Retinal pigment epithelial cell (primary cell): ENCODE measurements at regions not wholly inside any gene's neighbourhood (a gene's known extent, or its start where the extent isn't known, plus 50 kb on each side); places are given as distances from the start of the nearest gene placed in this dataset.
"Not testable (repeated sequence)": the region's sequence is repeated elsewhere in the genome, so short reads cannot be mapped to it uniquely, and the experiment has no call there.

Source experiments
- DNase-seq: peaks from one replicate; pipeline ENCODE4 v3.0.0-alpha.2; 2010; ENCODE audit warnings: low read depth
- H3K4me3 ChIP-seq: 2 replicates; pipeline ENCODE4 v1.5.1; 2011; ENCODE audit warnings: mild to moderate bottlenecking, low read length, control low read depth, moderate library complexity
- CTCF ChIP-seq: conservative IDR thresholded peaks from 2 replicates; pipeline ENCODE4 v1.5.1; 2011; ENCODE audit warnings: low read depth, low read length, control low read depth, inconsistent platforms

- not testable (repeated sequence) for H3K4me3 ChIP-seq, DNase-seq
- peak; percentile 12 for TF ChIP-seq CTCF
Observed at GRCh38 chr4:129292194-129292593, 196.2 kb downstream of the C4orf33 start.

DNA sequence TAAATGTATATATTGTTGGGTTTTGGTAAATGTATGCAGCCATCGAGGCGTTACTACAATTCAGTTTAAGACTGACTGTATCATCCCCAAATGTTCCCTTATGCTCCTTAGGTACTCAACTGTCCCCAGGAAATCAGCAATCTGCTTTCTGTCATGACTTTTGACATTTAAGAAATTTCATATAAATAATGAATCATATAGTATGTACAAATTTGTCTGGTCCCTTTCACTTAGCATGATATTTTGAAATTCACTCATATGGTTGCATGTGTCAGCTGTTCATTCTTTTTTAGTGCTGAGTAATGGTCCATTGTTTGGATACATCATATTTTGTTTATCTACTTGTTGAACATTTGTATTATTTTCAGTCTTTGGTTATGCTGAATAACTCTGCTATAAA is 218.8 kb downstream of the C4orf33 start:
- DNase-seq: no peak
- no peak for TF ChIP-seq CTCF
- no peak overlapping the region for H3K4me3 ChIP-seq

DNA sequence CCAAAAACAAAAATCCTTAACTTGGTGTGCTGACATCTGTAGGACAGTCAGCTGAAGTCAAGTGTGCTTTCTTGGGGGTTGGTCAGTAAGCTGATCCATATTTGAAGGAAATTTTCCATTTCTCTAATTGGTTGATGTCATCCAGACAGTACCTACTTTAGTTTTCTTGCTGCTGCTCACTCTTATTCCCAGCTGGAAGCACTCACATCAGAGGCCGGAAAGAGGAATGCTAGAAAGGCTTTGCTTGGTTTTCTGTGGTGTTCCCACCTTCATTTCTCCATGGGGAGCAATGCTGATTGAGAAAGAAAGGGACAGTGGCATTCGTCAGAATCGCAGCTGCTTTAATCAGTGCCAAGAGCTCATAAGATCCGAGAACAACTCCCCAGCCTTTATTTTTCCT is 227.0 kb downstream of the C4orf33 start:
- DNase-seq: no peak
- no peak for TF ChIP-seq CTCF
- H3K4me3 ChIP-seq: no peak overlapping the region

- TF ChIP-seq CTCF: no peak
- H3K4me3 ChIP-seq: no peak overlapping the region
- DNase-seq: no peak
Observed at GRCh38 chr4:129323658-129324057, 227.7 kb downstream of the C4orf33 start.

DNA sequence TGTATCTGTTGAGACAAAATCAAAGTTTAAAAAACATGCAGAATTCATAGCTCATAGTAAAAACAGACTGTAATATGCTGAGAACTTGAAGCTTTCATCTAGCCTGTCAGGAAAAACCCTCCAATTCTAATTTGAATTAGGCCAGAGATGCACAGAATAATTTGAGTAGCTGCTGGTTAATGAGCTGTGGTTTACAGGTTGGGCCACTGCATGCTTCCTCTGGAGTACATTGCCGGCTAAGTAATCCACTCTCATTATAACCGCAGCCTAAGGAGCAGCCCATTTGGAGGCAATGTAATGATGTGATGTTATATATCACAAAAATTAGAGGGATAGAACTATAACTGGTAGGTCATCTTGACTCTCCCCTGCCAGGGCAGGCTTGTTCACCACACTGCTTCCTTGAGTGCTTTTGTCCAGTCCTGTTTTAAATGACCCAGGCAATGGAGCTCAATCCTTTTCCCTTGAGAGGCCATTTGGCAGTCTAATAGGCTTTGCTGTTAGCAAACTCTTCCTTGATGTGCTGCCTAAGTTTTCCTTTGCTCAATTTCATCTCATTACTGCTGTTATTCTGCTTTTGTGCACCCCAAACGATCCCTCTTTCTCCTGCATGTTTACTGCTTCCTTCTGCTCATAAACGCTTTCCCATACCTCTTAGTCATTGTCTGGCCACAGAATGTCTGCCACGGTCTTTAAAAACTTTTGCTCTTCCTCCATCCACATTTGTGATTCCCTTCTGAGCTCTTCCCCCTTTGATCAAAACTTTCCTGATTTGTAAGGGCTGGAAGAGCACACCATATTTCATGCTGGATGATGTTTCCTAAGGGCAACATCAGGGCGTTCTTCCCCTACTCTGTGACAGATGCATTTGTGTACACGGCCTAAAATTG is 230.9 kb downstream of the C4orf33 start:
- no peak overlapping the region for H3K4me3 ChIP-seq
- no peak for TF ChIP-seq CTCF
- DNase-seq: no peak

DNA sequence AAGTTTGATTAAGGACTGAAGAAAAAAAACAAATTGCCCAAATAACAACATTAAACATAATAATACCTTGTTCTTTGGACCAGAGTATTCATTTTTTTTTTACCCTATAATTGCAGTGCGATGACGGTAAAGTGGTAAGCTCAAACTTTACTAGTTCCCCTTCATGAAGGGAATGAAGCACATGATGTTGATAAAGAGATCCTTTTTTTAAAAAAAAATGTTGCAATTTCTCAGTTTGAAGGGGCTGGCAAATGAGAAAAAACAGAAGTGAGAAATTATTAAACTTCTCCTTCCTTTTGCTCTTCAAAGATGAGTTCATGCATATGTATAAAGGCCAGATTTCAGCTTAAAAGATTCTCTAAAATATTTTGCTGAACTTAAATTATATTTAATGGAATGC is 231.7 kb downstream of the C4orf33 start:
- no peak overlapping the region for H3K4me3 ChIP-seq
- TF ChIP-seq CTCF: no peak
- DNase-seq: no peak

GRCh38 chr4:129328162-129328561 is 232.2 kb downstream of the C4orf33 start:
- no peak for DNase-seq
- TF ChIP-seq CTCF: no peak
- H3K4me3 ChIP-seq: no peak overlapping the region
